KOPT-K1 (cell line): ENCODE measurements at regions not wholly inside any gene's neighbourhood (a gene's known extent, or its start where the extent isn't known, plus 50 kb on each side); places are given as distances from the start of the nearest gene placed in this dataset.
"Not testable (repeated sequence)": the region's sequence is repeated elsewhere in the genome, so short reads cannot be mapped to it uniquely, and the experiment has no call there.

Experiments used
- H3K27ac ChIP-seq: fragments of 200-600 bp; sonication (generic); 2 replicates; pipeline ENCODE4 v1.5.1; 2016; ENCODE audit warnings: antibody characterized with exemption, mild to moderate bottlenecking, low read depth, low read length; ENCODE audit not compliant: poor library complexity, severe bottlenecking
- H3K36me3 ChIP-seq: fragments of 200-600 bp; sonication (generic); 2 replicates; pipeline ENCODE4 v1.5.1; 2017; ENCODE audit warnings: antibody characterized with exemption, mild to moderate bottlenecking, low read length, moderate library complexity; ENCODE audit not compliant: insufficient read depth
- H3K9me3 ChIP-seq: fragments of 200-600 bp; sonication (generic); 2 replicates; pipeline ENCODE4 v1.5.1; 2017; ENCODE audit warnings: antibody characterized with exemption, low read length, mild to moderate bottlenecking; ENCODE audit not compliant: insufficient read depth, poor library complexity, severe bottlenecking

GRCh38 chr6:156440688-156441087 is 336.5 kb upstream of the ARID1B start:
- Histone ChIP-seq H3K36me3 (no peaks in the 10 kb centered on the region), H3K9me3 (no peaks in the 10 kb centered on the region), H3K27ac (no peak overlapping the region)

GRCh38 chr6:156438350-156438923 is 338.7 kb upstream of the ARID1B start:
- H3K27ac ChIP-seq, result no peak overlapping the region
- no peaks in the 10 kb centered on the region for H3K9me3 ChIP-seq
- no peaks in the 10 kb centered on the region for H3K36me3 ChIP-seq

GRCh38 chr6:156437121-156437879 is 339.9 kb upstream of the ARID1B start:
- no peak overlapping the region for H3K27ac ChIP-seq
- no peaks in the 10 kb centered on the region for H3K9me3 ChIP-seq
- H3K36me3 ChIP-seq, result no peaks in the 10 kb centered on the region

- Histone ChIP-seq H3K9me3 (no peaks in the 10 kb centered on the region), H3K27ac (no peak overlapping the region), H3K36me3 (no peaks in the 10 kb centered on the region)
Measured at GRCh38 chr6:156434795-156435190, 342.4 kb upstream of the ARID1B start.

- H3K36me3 ChIP-seq, result no peaks in the 10 kb centered on the region
- H3K9me3 ChIP-seq, result no peaks in the 10 kb centered on the region
- H3K27ac ChIP-seq, result no peak overlapping the region
Measured at GRCh38 chr6:156434049-156434794, 343.0 kb upstream of the ARID1B start.

GRCh38 chr6:156432543-156432942 is 344.6 kb upstream of the ARID1B start:
- H3K27ac ChIP-seq, result no peak overlapping the region
- H3K9me3 ChIP-seq, result no peaks in the 10 kb centered on the region
- H3K36me3 ChIP-seq, result no peaks in the 10 kb centered on the region

GRCh38 chr6:156430386-156430785 is 346.8 kb upstream of the ARID1B start:
- no peaks in the 10 kb centered on the region for H3K9me3 ChIP-seq
- H3K36me3 ChIP-seq, result no peaks in the 10 kb centered on the region
- no peak overlapping the region for H3K27ac ChIP-seq

- H3K9me3 ChIP-seq, result peaks cover 4% of the 10 kb centered on the region
- no peak overlapping the region for H3K27ac ChIP-seq
- H3K36me3 ChIP-seq, result no peaks in the 10 kb centered on the region
Measured at GRCh38 chr6:156427345-156427744, 349.8 kb upstream of the ARID1B start.

- Histone ChIP-seq H3K36me3 (no peaks in the 10 kb centered on the region), H3K9me3 (peaks cover 18% of the 10 kb centered on the region), H3K27ac (no peak overlapping the region)
Measured at GRCh38 chr6:156425359-156426020, 351.7 kb upstream of the ARID1B start.

GRCh38 chr6:156423829-156424228 is 353.3 kb upstream of the ARID1B start:
- peaks cover 21% of the 10 kb centered on the region for H3K9me3 ChIP-seq
- H3K27ac ChIP-seq, result peak overlapping the region; percentile 71
- H3K36me3 ChIP-seq, result no peaks in the 10 kb centered on the region

GRCh38 chr6:156423075-156423474 is 354.1 kb upstream of the ARID1B start:
- Histone ChIP-seq H3K27ac (peak overlapping the region; percentile 71), H3K9me3 (peaks cover 21% of the 10 kb centered on the region), H3K36me3 (no peaks in the 10 kb centered on the region)

- peak overlapping the region; percentile 71 for H3K27ac ChIP-seq
- peaks cover 21% of the 10 kb centered on the region for H3K9me3 ChIP-seq
- no peaks in the 10 kb centered on the region for H3K36me3 ChIP-seq
Measured at GRCh38 chr6:156421933-156422332, 355.2 kb upstream of the ARID1B start.

- not testable (repeated sequence) for H3K36me3 ChIP-seq, H3K27ac ChIP-seq
- peaks cover 21% of the 10 kb centered on the region for H3K9me3 ChIP-seq
Measured at GRCh38 chr6:156421301-156421700, 355.9 kb upstream of the ARID1B start.

- H3K9me3 ChIP-seq, result peaks cover 21% of the 10 kb centered on the region
- H3K36me3 ChIP-seq, result no peaks in the 10 kb centered on the region
- H3K27ac ChIP-seq, result no peak overlapping the region
Measured at GRCh38 chr6:156420172-156420993, 356.8 kb upstream of the ARID1B start.
